ENCODE measurements at regions not wholly inside any gene's neighbourhood (a gene's known extent, or its start where the extent isn't known, plus 50 kb on each side); places are given as distances from the start of the nearest gene placed in this dataset.
"Not testable (repeated sequence)": the region's sequence is repeated elsewhere in the genome, so short reads cannot be mapped to it uniquely, and the experiment has no call there.

GRCh38 chr4:179361978-179362486, 1919.8 kb upstream of the AGA start:
- Mint-ChIP-seq H3K9me3 (ENCODE audit: low read depth) (no peaks in the 10 kb centered on the region), H3K4me3 (ENCODE audit: low read depth) (no peak overlapping the region), H3K27me3 (no peaks in the 10 kb centered on the region), H3K4me1 (ENCODE audit: low read depth) (no peaks in the 10 kb centered on the region), H3K36me3 (ENCODE audit: insufficient read depth) (no peaks in the 10 kb centered on the region), H3K27ac (no peak overlapping the region)
- DNase-seq (ENCODE audit: low spot score, unreplicated experiment) = no peak
- TF ChIP-seq, protein P1, sequence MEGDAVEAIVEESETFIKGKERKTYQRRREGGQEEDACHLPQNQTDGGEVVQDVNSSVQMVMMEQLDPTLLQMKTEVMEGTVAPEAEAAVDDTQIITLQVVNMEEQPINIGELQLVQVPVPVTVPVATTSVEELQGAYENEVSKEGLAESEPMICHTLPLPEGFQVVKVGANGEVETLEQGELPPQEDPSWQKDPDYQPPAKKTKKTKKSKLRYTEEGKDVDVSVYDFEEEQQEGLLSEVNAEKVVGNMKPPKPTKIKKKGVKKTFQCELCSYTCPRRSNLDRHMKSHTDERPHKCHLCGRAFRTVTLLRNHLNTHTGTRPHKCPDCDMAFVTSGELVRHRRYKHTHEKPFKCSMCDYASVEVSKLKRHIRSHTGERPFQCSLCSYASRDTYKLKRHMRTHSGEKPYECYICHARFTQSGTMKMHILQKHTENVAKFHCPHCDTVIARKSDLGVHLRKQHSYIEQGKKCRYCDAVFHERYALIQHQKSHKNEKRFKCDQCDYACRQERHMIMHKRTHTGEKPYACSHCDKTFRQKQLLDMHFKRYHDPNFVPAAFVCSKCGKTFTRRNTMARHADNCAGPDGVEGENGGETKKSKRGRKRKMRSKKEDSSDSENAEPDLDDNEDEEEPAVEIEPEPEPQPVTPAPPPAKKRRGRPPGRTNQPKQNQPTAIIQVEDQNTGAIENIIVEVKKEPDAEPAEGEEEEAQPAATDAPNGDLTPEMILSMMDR (IDR thresholded peaks at IDR 0.05; ENCODE audit: unreplicated experiment) = no peak

DNA sequence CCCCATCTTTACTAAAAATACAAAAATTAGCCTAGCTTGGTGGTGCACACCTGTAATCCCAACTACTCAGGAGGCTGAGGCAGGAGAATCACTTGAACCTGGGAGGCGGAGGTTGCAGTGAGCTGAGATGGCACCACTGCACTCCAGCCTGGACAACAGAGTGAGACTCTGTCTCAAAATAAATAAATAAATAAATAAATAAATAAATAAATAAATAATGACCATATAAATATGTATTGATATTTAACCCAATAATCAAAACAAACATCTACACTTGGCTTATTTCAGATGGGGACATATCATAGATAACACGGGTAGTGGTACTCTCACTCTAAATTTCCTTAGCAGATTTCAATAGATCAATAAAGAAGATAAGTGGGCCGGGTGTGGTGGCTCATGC, 1923.7 kb upstream of the AGA start:
- DNase-seq (ENCODE audit: low spot score, unreplicated experiment); H3K27me3 Mint-ChIP-seq; H3K9me3 Mint-ChIP-seq (ENCODE audit: low read depth); H3K36me3 Mint-ChIP-seq (ENCODE audit: insufficient read depth); H3K4me3 Mint-ChIP-seq (ENCODE audit: low read depth); H3K27ac Mint-ChIP-seq; H3K4me1 Mint-ChIP-seq (ENCODE audit: low read depth): not testable (repeated sequence)

DNA sequence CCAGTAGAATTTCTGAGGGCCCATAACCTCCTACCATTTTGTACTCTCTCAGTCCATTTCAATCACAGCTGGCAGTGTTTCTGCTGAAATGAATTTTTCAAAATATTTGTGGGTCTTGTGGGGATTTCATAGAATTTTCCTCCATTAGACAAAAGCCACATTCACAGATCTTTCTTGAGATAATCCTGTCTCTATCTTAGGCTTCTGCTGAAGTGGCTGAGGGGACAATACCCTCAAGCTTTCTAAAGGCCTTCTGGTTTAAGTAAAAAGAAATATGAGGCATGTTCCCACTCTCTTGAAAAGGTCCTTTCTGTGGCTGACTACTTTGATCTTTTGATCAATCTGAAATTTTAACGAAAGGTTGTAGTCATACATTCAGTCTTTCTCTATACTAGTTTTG, 1930.0 kb upstream of the AGA start:
- Mint-ChIP-seq H3K36me3 (ENCODE audit: insufficient read depth) (no peaks in the 10 kb centered on the region), H3K4me3 (ENCODE audit: low read depth) (no peak overlapping the region), H3K27ac (no peak overlapping the region), H3K9me3 (ENCODE audit: low read depth) (no peaks in the 10 kb centered on the region), H3K27me3 (no peaks in the 10 kb centered on the region), H3K4me1 (ENCODE audit: low read depth) (no peaks in the 10 kb centered on the region)
- no peak for DNase-seq (ENCODE audit: low spot score, unreplicated experiment)
- TF ChIP-seq, protein P1 (IDR thresholded peaks at IDR 0.05; ENCODE audit: unreplicated experiment) = no peak

DNA sequence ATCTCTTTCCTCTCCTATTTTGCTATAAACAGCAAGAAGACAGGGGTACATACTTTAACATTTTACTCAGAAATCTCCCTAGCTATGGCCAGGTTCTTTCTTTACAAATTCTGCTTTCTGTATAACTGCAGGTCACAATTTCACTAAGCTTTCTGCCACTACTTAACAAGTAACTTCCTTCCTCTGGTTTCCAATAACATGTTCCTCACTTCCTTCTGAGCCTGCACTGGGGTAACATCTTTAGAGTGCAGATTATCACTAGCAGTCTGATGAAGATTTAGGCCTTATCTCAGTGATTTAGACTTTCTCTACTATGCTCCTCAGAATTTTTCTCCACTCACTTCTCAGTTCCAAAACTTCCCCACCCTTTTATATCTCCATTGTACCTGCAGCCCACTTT, 1930.5 kb upstream of the AGA start:
- H3K4me1 Mint-ChIP-seq (ENCODE audit: low read depth) = no peaks in the 10 kb centered on the region
- no peak overlapping the region for H3K27ac Mint-ChIP-seq
- no peaks in the 10 kb centered on the region for H3K36me3 Mint-ChIP-seq (ENCODE audit: insufficient read depth)
- TF ChIP-seq, protein P1 (IDR thresholded peaks at IDR 0.05; ENCODE audit: unreplicated experiment) = no peak
- no peaks in the 10 kb centered on the region for H3K27me3 Mint-ChIP-seq
- no peak overlapping the region for H3K4me3 Mint-ChIP-seq (ENCODE audit: low read depth)
- no peak for DNase-seq (ENCODE audit: low spot score, unreplicated experiment)
- H3K9me3 Mint-ChIP-seq (ENCODE audit: low read depth) = no peaks in the 10 kb centered on the region

GRCh38 chr4:179378847-179379246, 1936.6 kb upstream of the AGA start:
- H3K4me3 Mint-ChIP-seq (ENCODE audit: low read depth); H3K36me3 Mint-ChIP-seq (ENCODE audit: insufficient read depth); H3K9me3 Mint-ChIP-seq (ENCODE audit: low read depth); DNase-seq (ENCODE audit: low spot score, unreplicated experiment); H3K27me3 Mint-ChIP-seq; H3K27ac Mint-ChIP-seq; H3K4me1 Mint-ChIP-seq (ENCODE audit: low read depth): not testable (repeated sequence)

DNA sequence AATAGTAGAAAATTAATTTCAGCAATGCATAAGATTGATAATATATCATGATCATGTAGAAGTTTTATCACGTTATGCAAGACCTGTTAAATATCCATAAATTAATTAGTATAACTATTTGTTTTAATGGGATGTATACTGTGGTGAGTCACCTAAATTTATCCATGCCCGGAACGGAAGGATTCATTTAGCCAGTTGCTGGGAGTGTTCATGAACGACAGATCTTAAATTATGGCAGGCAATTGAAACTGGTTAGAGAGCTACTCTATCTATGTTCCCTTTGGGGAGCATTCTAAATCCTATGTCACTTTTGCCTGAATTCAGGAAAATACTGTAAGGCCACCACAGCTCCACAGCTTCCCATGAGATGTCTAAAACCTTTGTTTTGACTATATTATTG, 1950.5 kb upstream of the AGA start:
- peaks cover 3% of the 10 kb centered on the region for H3K36me3 Mint-ChIP-seq (ENCODE audit: insufficient read depth)
- TF ChIP-seq, protein P1 (IDR thresholded peaks at IDR 0.05; ENCODE audit: unreplicated experiment) = no peak
- no peaks in the 10 kb centered on the region for H3K4me1 Mint-ChIP-seq (ENCODE audit: low read depth)
- no peak overlapping the region for H3K27ac Mint-ChIP-seq
- H3K27me3 Mint-ChIP-seq = no peaks in the 10 kb centered on the region
- peaks cover 6% of the 10 kb centered on the region for H3K9me3 Mint-ChIP-seq (ENCODE audit: low read depth)
- DNase-seq (ENCODE audit: low spot score, unreplicated experiment) = no peak
- H3K4me3 Mint-ChIP-seq (ENCODE audit: low read depth) = no peak overlapping the region
